ENCODE measurements at regions not wholly inside any gene's neighbourhood (a gene's known extent, or its start where the extent isn't known, plus 50 kb on each side); places are given as distances from the start of the nearest gene placed in this dataset.

- DNase-seq = no peak
- Histone ChIP-seq H3K36me3 (replicated peaks in 1 of 2; ENCODE audit: insufficient read depth in 1 of 2, low read depth in 2 of 2) (no peaks in the 10 kb centered on the region), H3K9me3 (no peaks in the 10 kb centered on the region), H3K4me3 (no peak overlapping the region), H3K27ac (no peak overlapping the region), H3K27me3 (no peaks in the 10 kb centered on the region), H3K4me1 (no peaks in the 10 kb centered on the region)
- no peak for TF ChIP-seq POLR2A (IDR thresholded peaks at IDR 0.05)
- no peak for TF ChIP-seq CTCF (IDR thresholded peaks at IDR 0.05)
- intact Hi-C loops (cut with DNase I) = no loop called here
- no peak for ATAC-seq
Observed at GRCh38 chr15:69963385-69963784, 134.3 kb downstream of the TLE3 start.

GRCh38 chr15:69971771-69972170 lies 125.9 kb downstream of the TLE3 start:
- TF ChIP-seq POLR2A (IDR thresholded peaks at IDR 0.05) = no peak
- no peak for TF ChIP-seq CTCF (IDR thresholded peaks at IDR 0.05)
- H3K27ac ChIP-seq = no peak overlapping the region
- H3K36me3 ChIP-seq (replicated peaks in 1 of 2; ENCODE audit: insufficient read depth in 1 of 2, low read depth in 2 of 2) = no peaks in the 10 kb centered on the region
- no peak overlapping the region for H3K4me3 ChIP-seq
- 76 to 88% methylated on average over 2 of the region's 2 CpGs for WGBS, 2 donors
- no peaks in the 10 kb centered on the region for H3K4me1 ChIP-seq
- H3K27me3 ChIP-seq = no peaks in the 10 kb centered on the region
- no peaks in the 10 kb centered on the region for H3K9me3 ChIP-seq
- ATAC-seq = no peak
- DNase-seq = no peak
- intact Hi-C loops (cut with DNase I) = no loop called here

GRCh38 chr15:69972436-69972835 lies 125.3 kb downstream of the TLE3 start:
- no peak overlapping the region for H3K27ac ChIP-seq
- DNase-seq = no peak
- no peaks in the 10 kb centered on the region for H3K27me3 ChIP-seq
- H3K36me3 ChIP-seq (replicated peaks in 1 of 2; ENCODE audit: insufficient read depth in 1 of 2, low read depth in 2 of 2) = no peaks in the 10 kb centered on the region
- no peaks in the 10 kb centered on the region for H3K9me3 ChIP-seq
- ATAC-seq = no peak
- intact Hi-C loops (cut with DNase I) = no loop called here
- H3K4me3 ChIP-seq = no peak overlapping the region
- TF ChIP-seq CTCF (IDR thresholded peaks at IDR 0.05) (no peak), POLR2A (IDR thresholded peaks at IDR 0.05) (no peak)
- 62 to 68% methylated on average over 3 of the region's 3 CpGs for WGBS, 2 donors
- no peaks in the 10 kb centered on the region for H3K4me1 ChIP-seq

- 29 to 40% methylated on average over 5 to 6 of the region's 6 CpGs for WGBS, 2 donors
- Histone ChIP-seq H3K4me3 (no peak overlapping the region), H3K9me3 (no peaks in the 10 kb centered on the region), H3K27ac (no peak overlapping the region), H3K36me3 (replicated peaks in 1 of 2; ENCODE audit: insufficient read depth in 1 of 2, low read depth in 2 of 2) (no peaks in the 10 kb centered on the region), H3K27me3 (no peaks in the 10 kb centered on the region), H3K4me1 (no peaks in the 10 kb centered on the region)
- ATAC-seq = no peak
- TF ChIP-seq CTCF (IDR thresholded peaks at IDR 0.05) (no peak), POLR2A (IDR thresholded peaks at IDR 0.05) (no peak)
- peak in 2 of 4 donors; percentile 30 to 31 for DNase-seq
- intact Hi-C loops (cut with DNase I) = no loop called here
Observed at GRCh38 chr15:69973102-69973714, 124.5 kb downstream of the TLE3 start.

- TF ChIP-seq CTCF (IDR thresholded peaks at IDR 0.05) = no peak
- TF ChIP-seq POLR2A (IDR thresholded peaks at IDR 0.05) = no peak
- intact Hi-C loops (cut with DNase I) = no loop called here
- Histone ChIP-seq H3K9me3 (no peaks in the 10 kb centered on the region), H3K4me1 (no peaks in the 10 kb centered on the region), H3K27ac (no peak overlapping the region), H3K36me3 (replicated peaks in 1 of 2; ENCODE audit: insufficient read depth in 1 of 2, low read depth in 2 of 2) (no peaks in the 10 kb centered on the region), H3K4me3 (no peak overlapping the region), H3K27me3 (no peaks in the 10 kb centered on the region)
- no peak for DNase-seq
- WGBS, 2 donors = 66 to 74% methylated on average over 4 of the region's 4 CpGs
- ATAC-seq = no peak
Observed at GRCh38 chr15:69973880-69974279, 123.8 kb downstream of the TLE3 start.
